ENCODE measurements at regions not wholly inside any gene's neighbourhood (a gene's known extent, or its start where the extent isn't known, plus 50 kb on each side); places are given as distances from the start of the nearest gene placed in this dataset.

DNA sequence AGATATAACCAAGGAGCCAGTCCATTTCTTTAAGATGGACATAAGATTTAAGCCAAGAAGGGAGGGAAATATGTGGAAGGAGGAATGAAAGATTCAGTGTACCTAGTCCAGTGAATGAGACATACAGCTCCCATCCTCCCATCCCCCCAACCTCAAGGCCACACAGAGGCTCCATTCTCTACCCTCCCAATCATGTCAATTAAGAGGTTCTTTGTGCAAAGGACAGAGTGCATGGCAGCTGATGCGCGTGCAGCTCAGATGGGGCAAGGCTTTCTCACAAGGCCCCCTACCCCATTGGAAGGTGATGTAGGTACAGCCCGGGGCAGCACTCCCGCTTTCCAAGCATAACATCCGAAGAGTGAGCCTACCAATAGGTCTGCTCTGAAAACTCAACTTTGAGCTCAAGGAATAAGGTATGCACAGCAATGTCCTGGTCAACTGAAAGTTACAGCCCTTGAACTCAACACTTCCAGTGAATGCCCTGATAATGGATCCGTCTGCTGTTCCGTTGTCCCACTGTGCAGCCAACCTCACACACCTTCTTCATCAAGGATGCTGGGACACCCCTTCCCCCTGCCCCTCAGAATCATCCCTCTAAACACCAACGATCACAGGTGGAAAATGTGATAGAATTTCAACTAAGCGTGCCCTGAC, 458.1 kb downstream of the SOX9 start:
- H4K20me1 ChIP-seq (ENCODE audit: control insufficient read depth, extremely low read depth, insufficient read depth, low read length): no peaks in the 10 kb centered on the region

DNA sequence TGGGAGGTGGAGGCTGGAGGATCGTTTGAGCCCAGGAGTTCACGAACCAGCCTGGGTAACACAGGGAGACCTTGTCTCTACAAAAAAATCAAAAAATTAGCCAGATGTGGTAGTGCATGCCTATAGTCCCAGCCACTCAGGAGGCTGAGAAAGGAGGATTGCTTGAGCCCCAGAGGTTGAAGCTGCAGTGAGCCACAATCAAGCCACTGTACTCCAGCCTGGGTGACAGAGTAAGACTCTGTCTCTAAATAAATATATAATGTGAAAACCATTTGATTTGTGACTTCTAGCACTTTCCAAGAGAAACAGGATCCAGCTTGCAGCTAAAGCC, 459.1 kb downstream of the SOX9 start:
- no peak overlapping the region for H3K9ac ChIP-seq (ENCODE audit: insufficient read depth, low read length)

More for the DNA sequence above, 458.1 kb downstream of the SOX9 start:
- Histone ChIP-seq H3K4me1 (ENCODE audit: control insufficient read depth, extremely low read depth, insufficient read depth, low read length) (no peaks in the 10 kb centered on the region), H3K79me2 (ENCODE audit: control insufficient read depth, insufficient read depth, low read length) (no peaks in the 10 kb centered on the region), H3K9ac (ENCODE audit: insufficient read depth, low read length) (no peak overlapping the region), H3K27me3 (ENCODE audit: control insufficient read depth, insufficient read depth, low read length) (no peaks in the 10 kb centered on the region), H3K36me3 (ENCODE audit: control insufficient read depth, insufficient read depth, low read length) (no peaks in the 10 kb centered on the region), H3K27ac (ENCODE audit: insufficient read depth, low read length) (no peak overlapping the region), H3K4me3 (replicated peaks in 1 of 4; ENCODE audit: control extremely low read depth in 1 of 4, insufficient read depth in 1 of 4, low read depth in 3 of 4, low read length in 4 of 4) (no peak overlapping the region), H3K9me3 (ENCODE audit: control insufficient read depth, insufficient read depth, low read depth, low read length) (no peaks in the 10 kb centered on the region), H3K4me2 (ENCODE audit: extremely low read depth, insufficient read depth, low read length) (no peak overlapping the region), H2AFZ (ENCODE audit: low read length) (no peak overlapping the region)
- TF ChIP-seq, protein P1, sequence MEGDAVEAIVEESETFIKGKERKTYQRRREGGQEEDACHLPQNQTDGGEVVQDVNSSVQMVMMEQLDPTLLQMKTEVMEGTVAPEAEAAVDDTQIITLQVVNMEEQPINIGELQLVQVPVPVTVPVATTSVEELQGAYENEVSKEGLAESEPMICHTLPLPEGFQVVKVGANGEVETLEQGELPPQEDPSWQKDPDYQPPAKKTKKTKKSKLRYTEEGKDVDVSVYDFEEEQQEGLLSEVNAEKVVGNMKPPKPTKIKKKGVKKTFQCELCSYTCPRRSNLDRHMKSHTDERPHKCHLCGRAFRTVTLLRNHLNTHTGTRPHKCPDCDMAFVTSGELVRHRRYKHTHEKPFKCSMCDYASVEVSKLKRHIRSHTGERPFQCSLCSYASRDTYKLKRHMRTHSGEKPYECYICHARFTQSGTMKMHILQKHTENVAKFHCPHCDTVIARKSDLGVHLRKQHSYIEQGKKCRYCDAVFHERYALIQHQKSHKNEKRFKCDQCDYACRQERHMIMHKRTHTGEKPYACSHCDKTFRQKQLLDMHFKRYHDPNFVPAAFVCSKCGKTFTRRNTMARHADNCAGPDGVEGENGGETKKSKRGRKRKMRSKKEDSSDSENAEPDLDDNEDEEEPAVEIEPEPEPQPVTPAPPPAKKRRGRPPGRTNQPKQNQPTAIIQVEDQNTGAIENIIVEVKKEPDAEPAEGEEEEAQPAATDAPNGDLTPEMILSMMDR (conservative IDR thresholded peaks at IDR 0.05 in 1 of 2, IDR thresholded peaks at IDR 0.05 in 1 of 2; ENCODE audit: low read depth in 1 of 2, low read length in 2 of 2): no peak
- TF ChIP-seq EZH2 (IDR thresholded peaks at IDR 0.05; ENCODE audit: low read length, missing control alignments): no peak
- DNase-seq (ENCODE audit: low read depth in 2 of 2): no peak

DNA sequence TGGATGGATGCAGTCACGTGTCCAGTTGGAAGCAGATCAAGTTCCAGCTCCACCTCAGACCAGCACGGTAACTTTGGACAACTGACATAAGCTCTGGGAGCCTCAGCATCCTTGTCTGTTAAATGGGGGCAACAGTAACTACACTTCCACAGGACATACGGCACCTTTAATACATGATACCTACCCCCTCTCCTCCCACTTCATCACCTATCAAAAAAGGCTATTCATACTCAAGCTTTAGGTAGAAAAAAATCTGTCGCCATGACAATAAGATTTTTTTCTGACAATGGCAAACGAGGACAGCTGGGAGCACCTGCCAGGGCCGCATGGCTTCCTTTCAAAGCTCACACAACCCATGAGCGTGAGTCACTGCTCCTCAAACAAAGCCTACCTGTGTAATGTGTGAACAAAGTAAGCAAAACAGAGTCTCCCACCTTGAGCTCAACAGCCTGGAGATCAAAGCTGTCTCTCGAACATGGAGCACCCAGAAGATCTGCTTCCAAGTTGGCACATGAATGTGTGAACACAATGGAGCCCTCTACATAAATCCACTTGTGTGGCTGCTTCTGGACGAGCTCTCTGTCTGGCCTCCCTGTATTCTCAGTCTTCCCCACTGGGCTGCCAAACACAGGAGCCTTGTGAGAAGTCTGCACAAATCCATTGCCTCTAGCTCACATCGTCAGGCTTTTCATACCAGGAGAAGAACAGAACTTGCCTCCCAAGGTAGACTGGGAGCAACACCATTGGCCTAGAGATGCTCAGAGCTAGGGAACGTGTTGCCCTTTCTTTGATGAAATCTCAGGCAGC, 459.7 kb downstream of the SOX9 start:
- Histone ChIP-seq H3K4me2 (ENCODE audit: extremely low read depth, insufficient read depth, low read length) (no peak overlapping the region), H3K79me2 (ENCODE audit: control insufficient read depth, insufficient read depth, low read length) (no peaks in the 10 kb centered on the region), H3K9ac (ENCODE audit: insufficient read depth, low read length) (no peak overlapping the region), H3K4me1 (ENCODE audit: control insufficient read depth, extremely low read depth, insufficient read depth, low read length) (no peaks in the 10 kb centered on the region), H2AFZ (ENCODE audit: low read length) (no peak overlapping the region), H3K36me3 (ENCODE audit: control insufficient read depth, insufficient read depth, low read length) (no peaks in the 10 kb centered on the region), H3K27me3 (ENCODE audit: control insufficient read depth, insufficient read depth, low read length) (no peaks in the 10 kb centered on the region), H4K20me1 (ENCODE audit: control insufficient read depth, extremely low read depth, insufficient read depth, low read length) (no peaks in the 10 kb centered on the region), H3K27ac (ENCODE audit: insufficient read depth, low read length) (no peak overlapping the region), H3K4me3 (replicated peaks in 1 of 4; ENCODE audit: control extremely low read depth in 1 of 4, insufficient read depth in 1 of 4, low read depth in 3 of 4, low read length in 4 of 4) (no peak overlapping the region), H3K9me3 (ENCODE audit: control insufficient read depth, insufficient read depth, low read depth, low read length) (no peaks in the 10 kb centered on the region)
- no peak for TF ChIP-seq EZH2 (IDR thresholded peaks at IDR 0.05; ENCODE audit: low read length, missing control alignments)
- TF ChIP-seq, protein P1 (conservative IDR thresholded peaks at IDR 0.05 in 1 of 2, IDR thresholded peaks at IDR 0.05 in 1 of 2; ENCODE audit: low read depth in 1 of 2, low read length in 2 of 2): no peak
- no peak for DNase-seq (ENCODE audit: low read depth in 2 of 2)

More for the DNA sequence above, 459.1 kb downstream of the SOX9 start:
- H3K27ac ChIP-seq (ENCODE audit: insufficient read depth, low read length): no peak overlapping the region
- no peak for DNase-seq (ENCODE audit: low read depth in 2 of 2)
- H3K4me1 ChIP-seq (ENCODE audit: control insufficient read depth, extremely low read depth, insufficient read depth, low read length): no peaks in the 10 kb centered on the region
- H3K36me3 ChIP-seq (ENCODE audit: control insufficient read depth, insufficient read depth, low read length): no peaks in the 10 kb centered on the region
- no peak for TF ChIP-seq EZH2 (IDR thresholded peaks at IDR 0.05; ENCODE audit: low read length, missing control alignments)
- TF ChIP-seq, protein P1 (conservative IDR thresholded peaks at IDR 0.05 in 1 of 2, IDR thresholded peaks at IDR 0.05 in 1 of 2; ENCODE audit: low read depth in 1 of 2, low read length in 2 of 2): no peak
- H3K4me2 ChIP-seq (ENCODE audit: extremely low read depth, insufficient read depth, low read length): no peak overlapping the region
- no peaks in the 10 kb centered on the region for H3K79me2 ChIP-seq (ENCODE audit: control insufficient read depth, insufficient read depth, low read length)
- no peaks in the 10 kb centered on the region for H3K9me3 ChIP-seq (ENCODE audit: control insufficient read depth, insufficient read depth, low read depth, low read length)
- no peaks in the 10 kb centered on the region for H3K27me3 ChIP-seq (ENCODE audit: control insufficient read depth, insufficient read depth, low read length)
- H4K20me1 ChIP-seq (ENCODE audit: control insufficient read depth, extremely low read depth, insufficient read depth, low read length): no peaks in the 10 kb centered on the region
- H2AFZ ChIP-seq (ENCODE audit: low read length): no peak overlapping the region
- H3K4me3 ChIP-seq (replicated peaks in 1 of 4; ENCODE audit: control extremely low read depth in 1 of 4, insufficient read depth in 1 of 4, low read depth in 3 of 4, low read length in 4 of 4): no peak overlapping the region

Measured in fibroblast of lung (primary cell).